ENCODE measurements at regions not wholly inside any gene's neighbourhood (a gene's known extent, or its start where the extent isn't known, plus 50 kb on each side); places are given as distances from the start of the nearest gene placed in this dataset.

DNA sequence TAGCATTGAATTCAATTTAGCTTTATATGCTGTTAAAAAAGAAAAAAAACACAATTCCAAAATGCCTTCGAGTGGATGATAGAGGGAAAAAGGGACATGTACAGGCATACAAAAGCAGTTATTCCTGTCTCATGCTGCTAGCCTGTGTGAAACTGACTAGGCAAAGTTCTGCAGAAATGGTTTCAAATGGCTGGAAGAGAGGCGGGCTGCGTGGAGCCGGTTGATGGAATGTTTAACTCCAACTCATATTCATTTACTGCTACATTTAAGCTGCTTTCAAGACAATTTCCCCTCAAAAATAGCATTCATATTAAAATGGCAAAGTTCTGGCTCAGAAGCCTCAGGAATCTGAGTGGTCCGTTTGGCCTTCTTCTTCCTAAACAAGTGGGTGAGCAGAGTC is 143.8 kb upstream of the PPARGC1A start:
- peaks cover 2% of the 10 kb centered on the region for H3K27me3 Mint-ChIP-seq (ENCODE audit: unreplicated experiment)
- no peaks in the 10 kb centered on the region for H3K36me3 Mint-ChIP-seq (ENCODE audit: low read depth, unreplicated experiment)
- H3K4me1 Mint-ChIP-seq (ENCODE audit: unreplicated experiment), result peaks cover 4% of the 10 kb centered on the region
- H3K9me3 Mint-ChIP-seq (ENCODE audit: unreplicated experiment), result no peaks in the 10 kb centered on the region
- no peak overlapping the region for H3K4me3 Mint-ChIP-seq (ENCODE audit: unreplicated experiment)
- TF ChIP-seq, protein P1, sequence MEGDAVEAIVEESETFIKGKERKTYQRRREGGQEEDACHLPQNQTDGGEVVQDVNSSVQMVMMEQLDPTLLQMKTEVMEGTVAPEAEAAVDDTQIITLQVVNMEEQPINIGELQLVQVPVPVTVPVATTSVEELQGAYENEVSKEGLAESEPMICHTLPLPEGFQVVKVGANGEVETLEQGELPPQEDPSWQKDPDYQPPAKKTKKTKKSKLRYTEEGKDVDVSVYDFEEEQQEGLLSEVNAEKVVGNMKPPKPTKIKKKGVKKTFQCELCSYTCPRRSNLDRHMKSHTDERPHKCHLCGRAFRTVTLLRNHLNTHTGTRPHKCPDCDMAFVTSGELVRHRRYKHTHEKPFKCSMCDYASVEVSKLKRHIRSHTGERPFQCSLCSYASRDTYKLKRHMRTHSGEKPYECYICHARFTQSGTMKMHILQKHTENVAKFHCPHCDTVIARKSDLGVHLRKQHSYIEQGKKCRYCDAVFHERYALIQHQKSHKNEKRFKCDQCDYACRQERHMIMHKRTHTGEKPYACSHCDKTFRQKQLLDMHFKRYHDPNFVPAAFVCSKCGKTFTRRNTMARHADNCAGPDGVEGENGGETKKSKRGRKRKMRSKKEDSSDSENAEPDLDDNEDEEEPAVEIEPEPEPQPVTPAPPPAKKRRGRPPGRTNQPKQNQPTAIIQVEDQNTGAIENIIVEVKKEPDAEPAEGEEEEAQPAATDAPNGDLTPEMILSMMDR (IDR thresholded peaks at IDR 0.05; ENCODE audit: unreplicated experiment), result no peak
- no peak overlapping the region for H3K27ac Mint-ChIP-seq (ENCODE audit: unreplicated experiment)
- no peak for DNase-seq (ENCODE audit: low spot score)

DNA sequence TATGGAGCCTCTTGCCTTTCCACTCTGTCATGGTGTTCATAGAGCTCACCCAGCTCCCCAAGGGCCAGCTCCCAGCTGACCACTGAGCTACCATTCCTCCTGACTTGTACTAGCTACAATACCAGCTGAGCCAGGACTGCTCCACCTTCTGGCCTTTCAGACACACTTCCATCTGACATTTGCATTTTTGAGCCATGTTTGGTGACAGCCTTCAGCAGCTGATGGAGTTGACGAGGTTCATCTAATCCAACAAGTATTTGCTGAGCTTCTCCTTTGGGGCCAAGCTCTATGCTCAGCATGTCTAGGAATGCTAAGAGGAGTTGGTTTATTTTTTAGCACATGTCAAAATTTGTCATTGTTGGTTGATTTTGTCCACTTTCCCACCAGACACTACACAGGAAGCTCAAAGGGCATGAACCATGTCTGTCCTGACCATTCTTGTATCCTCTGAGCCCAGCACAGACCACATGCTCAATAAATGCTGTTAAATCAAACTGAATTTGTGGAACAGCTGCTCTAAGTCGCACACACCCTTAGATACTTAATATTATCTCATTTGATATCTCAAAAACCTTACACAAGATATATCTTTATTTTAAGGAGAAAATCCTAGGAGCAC is 142.6 kb upstream of the PPARGC1A start:
- TF ChIP-seq, protein P1 (IDR thresholded peaks at IDR 0.05; ENCODE audit: unreplicated experiment), result peak; percentile 26
- H3K4me1 Mint-ChIP-seq (ENCODE audit: unreplicated experiment), result peaks cover 4% of the 10 kb centered on the region
- H3K27ac Mint-ChIP-seq (ENCODE audit: unreplicated experiment), result no peak overlapping the region
- no peaks in the 10 kb centered on the region for H3K9me3 Mint-ChIP-seq (ENCODE audit: unreplicated experiment)
- peaks cover 2% of the 10 kb centered on the region for H3K27me3 Mint-ChIP-seq (ENCODE audit: unreplicated experiment)
- DNase-seq (ENCODE audit: low spot score), result no peak
- H3K4me3 Mint-ChIP-seq (ENCODE audit: unreplicated experiment), result no peak overlapping the region
- no peaks in the 10 kb centered on the region for H3K36me3 Mint-ChIP-seq (ENCODE audit: low read depth, unreplicated experiment)

DNA sequence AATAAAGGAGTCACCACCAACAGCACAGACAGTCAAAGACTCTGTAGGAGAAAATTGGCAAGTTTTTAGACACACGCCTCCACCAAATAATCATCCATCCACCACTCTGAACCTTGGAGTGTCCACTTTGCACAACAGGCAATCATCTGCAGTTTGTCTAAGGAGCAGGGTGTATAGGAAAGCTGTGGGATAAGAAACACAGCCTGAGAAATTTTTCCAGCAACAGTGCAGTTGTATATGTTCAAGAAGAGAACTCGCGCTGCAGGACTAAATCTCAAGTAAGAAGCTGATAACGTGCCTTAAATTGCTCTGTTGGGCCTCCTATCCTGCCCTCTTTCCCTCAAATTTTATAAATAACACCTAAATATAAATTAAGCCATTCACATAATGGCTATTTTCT is 136.7 kb upstream of the PPARGC1A start:
- TF ChIP-seq, protein P1 (IDR thresholded peaks at IDR 0.05; ENCODE audit: unreplicated experiment), result no peak
- Mint-ChIP-seq H3K4me1 (ENCODE audit: unreplicated experiment) (no peaks in the 10 kb centered on the region), H3K9me3 (ENCODE audit: unreplicated experiment) (no peaks in the 10 kb centered on the region), H3K4me3 (ENCODE audit: unreplicated experiment) (no peak overlapping the region), H3K27me3 (ENCODE audit: unreplicated experiment) (peaks cover 4% of the 10 kb centered on the region), H3K27ac (ENCODE audit: unreplicated experiment) (no peak overlapping the region), H3K36me3 (ENCODE audit: low read depth, unreplicated experiment) (no peaks in the 10 kb centered on the region)
- DNase-seq (ENCODE audit: low spot score), result no peak

DNA sequence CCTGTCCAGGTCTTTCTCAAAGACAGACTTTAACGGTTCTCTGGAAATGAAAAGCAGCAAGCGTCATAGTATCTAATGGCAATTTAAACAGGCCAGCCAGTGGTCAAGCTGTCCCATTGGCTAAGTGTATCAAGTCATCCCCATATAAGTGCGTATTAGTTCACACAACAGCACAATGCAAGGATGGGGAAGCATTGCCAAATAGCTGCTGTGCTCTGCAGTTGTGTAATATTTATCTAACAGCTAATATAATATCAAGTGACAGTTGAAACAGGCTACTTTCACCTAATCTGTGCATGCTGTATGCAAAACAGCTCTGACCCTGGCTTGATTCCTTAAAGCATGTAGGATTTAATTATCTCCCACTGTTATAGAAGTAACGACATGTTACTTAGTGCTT is 134.8 kb upstream of the PPARGC1A start:
- Mint-ChIP-seq H3K4me1 (ENCODE audit: unreplicated experiment) (no peaks in the 10 kb centered on the region), H3K9me3 (ENCODE audit: unreplicated experiment) (no peaks in the 10 kb centered on the region), H3K4me3 (ENCODE audit: unreplicated experiment) (no peak overlapping the region), H3K36me3 (ENCODE audit: low read depth, unreplicated experiment) (no peaks in the 10 kb centered on the region), H3K27me3 (ENCODE audit: unreplicated experiment) (peaks cover 2% of the 10 kb centered on the region), H3K27ac (ENCODE audit: unreplicated experiment) (no peak overlapping the region)
- no peak for DNase-seq (ENCODE audit: low spot score)
- TF ChIP-seq, protein P1 (IDR thresholded peaks at IDR 0.05; ENCODE audit: unreplicated experiment), result no peak

DNA sequence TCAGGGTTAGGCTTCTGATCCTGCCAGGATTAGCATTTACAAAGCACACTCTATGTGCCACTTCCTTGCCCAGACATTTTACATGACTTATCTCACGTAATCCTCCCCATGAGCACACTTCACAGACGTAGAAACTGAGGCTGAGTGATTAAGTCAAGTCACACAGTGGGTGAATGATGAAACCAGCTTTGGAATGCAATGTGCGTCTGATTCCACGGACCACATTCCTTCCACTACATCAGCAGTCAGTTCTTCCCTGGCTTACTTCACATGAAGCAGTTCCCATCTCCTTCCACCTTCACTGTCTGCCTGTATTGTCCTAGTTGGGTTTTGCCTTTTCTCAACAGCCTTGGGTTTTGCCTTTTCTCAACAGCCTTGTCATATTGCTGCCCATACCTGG is 134.3 kb upstream of the PPARGC1A start:
- Mint-ChIP-seq H3K4me1 (ENCODE audit: unreplicated experiment) (no peaks in the 10 kb centered on the region), H3K4me3 (ENCODE audit: unreplicated experiment) (no peak overlapping the region), H3K27ac (ENCODE audit: unreplicated experiment) (no peak overlapping the region), H3K9me3 (ENCODE audit: unreplicated experiment) (no peaks in the 10 kb centered on the region), H3K36me3 (ENCODE audit: low read depth, unreplicated experiment) (no peaks in the 10 kb centered on the region), H3K27me3 (ENCODE audit: unreplicated experiment) (peaks cover 2% of the 10 kb centered on the region)
- no peak for DNase-seq (ENCODE audit: low spot score)
- TF ChIP-seq, protein P1 (IDR thresholded peaks at IDR 0.05; ENCODE audit: unreplicated experiment), result no peak
